GM19324 (cell line): ENCODE measurements at regions not wholly inside any gene's neighbourhood (a gene's known extent, or its start where the extent isn't known, plus 50 kb on each side); places are given as distances from the start of the nearest gene placed in this dataset.

Source experiments
- ATAC-seq: cut with Tn5 transposase; IDR thresholded peaks from one replicate; pipeline ENCODE4 v1.9.1; 2021; ENCODE audit warnings: mild to moderate bottlenecking, moderate library complexity; ENCODE audit not compliant: unreplicated experiment, low FRiP score

DNA sequence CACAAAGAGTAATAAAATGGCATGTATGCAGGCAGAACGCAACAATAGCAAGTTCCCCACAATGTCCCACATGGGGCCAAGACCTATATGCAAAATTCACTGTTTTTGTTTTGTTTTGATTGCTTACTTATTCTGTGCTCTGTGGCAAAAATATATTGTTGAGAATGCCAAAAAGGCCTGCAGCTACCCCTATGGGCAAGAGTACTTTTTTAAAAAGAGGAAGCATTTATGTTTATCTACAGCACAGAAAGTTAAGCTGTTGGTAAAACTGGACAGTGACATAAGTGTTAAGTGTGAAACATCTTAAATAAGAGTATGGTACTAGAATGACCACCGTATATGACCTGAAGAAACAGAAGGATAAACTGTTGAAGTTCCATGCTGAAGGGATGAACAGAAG lies 301.9 kb upstream of the ZC3H12C start:
- no peak for ATAC-seq

GRCh38 chr11:109794501-109794900 lies 298.7 kb upstream of the ZC3H12C start:
- ATAC-seq = no peak

DNA sequence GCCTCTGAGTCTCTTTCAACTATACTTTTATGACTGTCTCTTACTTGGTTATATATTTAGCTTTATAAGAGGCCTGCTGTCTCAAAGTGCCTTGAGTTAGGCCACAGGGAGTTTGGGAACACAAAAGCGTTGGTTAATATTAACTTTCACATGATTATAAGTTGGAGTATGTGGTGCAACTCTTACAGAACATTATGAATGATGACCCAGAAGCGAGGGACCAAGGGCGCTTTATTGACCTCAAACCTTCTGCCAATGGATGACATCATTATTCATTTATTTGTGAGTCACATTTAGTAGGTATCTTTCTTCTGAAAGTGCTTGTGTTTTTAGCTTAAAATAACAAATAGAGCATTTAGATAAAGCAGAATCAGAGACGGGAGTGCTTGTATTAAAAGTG lies 298.0 kb upstream of the ZC3H12C start:
- no peak for ATAC-seq

- ATAC-seq = no peak
Measured at GRCh38 chr11:109796253-109796652, 296.9 kb upstream of the ZC3H12C start.

- ATAC-seq = no peak
Measured at GRCh38 chr11:109798521-109798920, 294.7 kb upstream of the ZC3H12C start.

DNA sequence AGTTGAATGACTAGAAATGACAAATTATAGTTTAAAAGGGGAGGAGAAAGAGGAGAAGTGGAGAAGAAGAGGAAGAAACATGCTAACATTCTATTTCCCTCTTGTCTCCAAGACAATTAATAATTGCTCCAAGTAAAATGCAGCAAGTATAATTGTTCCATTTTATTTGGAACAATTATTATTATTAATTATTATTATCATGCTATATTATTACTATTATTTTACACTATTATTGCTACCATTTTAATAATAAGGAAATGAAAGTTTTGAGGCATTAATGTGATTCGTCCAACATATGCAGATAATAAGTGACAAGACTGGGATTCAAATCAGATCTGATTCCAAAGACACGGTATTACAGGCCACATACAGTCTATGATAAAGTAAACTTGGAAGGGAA lies 293.6 kb upstream of the ZC3H12C start:
- ATAC-seq = no peak

DNA sequence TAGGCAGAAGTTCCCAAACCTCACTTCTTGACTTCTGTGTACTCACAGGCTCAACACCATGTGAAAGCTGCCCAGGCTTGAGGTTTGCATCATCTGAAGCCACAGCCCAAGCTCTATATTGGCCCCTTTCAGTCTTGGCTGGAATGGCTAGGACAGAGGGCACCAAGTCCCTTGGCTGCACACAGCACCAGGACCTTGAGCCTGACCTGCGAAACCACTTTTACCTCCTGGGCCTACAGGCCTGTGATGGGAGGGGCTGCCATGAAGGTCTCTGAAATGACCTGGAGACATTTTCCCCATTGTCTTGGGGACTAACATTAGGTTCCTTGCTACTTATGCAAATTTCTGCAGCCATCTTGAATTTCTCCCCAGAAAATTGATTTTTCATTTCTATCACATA lies 288.3 kb upstream of the ZC3H12C start:
- no peak for ATAC-seq

GRCh38 chr11:109806205-109806604 lies 287.0 kb upstream of the ZC3H12C start:
- ATAC-seq = no peak

DNA sequence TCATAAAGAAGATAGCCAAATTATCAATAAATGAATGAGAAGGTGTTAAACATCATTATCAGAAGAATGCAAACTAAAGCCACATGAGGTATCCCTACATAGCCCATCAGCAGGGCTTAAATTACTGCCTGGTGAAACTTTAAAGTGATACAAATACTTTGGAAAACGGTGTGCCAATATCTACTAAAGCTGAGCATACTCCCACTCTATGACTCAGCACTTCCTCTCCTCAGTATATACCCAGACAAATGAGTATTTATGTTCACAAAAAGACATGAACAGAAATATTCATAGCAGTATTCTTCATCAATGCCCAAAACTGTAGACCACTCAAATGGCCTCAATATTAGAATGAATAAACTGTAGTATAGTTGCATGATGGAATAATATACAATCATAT lies 284.6 kb upstream of the ZC3H12C start:
- ATAC-seq = no peak

DNA sequence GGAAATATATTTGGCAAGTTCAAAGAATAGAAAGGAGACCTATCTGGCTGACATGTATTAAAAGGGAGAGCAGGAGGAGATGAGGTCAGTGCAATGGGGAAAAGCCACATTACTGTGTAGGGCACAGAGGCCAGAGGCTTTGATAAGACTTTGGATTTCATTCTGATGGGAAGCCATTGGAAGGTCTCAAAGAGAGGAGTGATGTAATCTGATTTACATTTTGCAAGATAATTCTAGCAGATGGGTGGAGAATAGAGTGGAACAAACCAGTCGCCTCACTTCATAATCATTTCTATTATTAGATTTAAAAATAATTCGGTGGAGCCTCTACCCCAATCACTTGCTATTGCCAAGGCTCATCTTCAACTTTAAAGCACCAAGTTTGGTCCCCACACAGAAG lies 278.4 kb upstream of the ZC3H12C start:
- no peak for ATAC-seq

DNA sequence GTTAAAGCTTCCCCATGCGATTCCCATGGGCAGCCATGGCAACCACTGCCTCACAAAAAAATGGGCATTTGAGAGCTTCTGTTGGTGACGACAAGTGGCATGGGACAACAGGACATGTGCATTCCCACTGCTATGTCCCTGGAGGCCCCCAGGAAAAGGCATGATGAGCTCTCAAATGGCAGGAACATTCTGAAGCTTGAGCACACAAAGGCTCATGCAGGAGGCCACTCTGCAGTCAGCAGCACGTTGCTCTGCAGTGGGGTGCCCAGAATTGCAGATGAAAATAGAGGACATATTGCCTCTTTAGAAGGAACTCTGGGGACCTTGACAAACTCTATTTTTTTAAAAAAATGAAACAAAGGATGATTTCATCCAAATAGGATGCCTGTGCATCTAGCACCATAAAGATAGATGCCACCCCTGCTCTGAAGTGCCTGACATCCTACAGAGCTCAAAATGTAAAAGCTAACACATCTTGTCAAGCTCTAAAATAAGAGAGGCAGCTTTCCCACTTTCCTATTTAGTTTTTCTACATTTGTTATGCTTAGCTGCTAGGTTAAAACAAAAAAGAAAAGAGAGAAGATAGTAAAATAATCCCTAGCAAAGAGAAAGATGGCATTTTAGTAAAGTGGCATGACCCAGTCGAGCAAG lies 277.6 kb upstream of the ZC3H12C start:
- no peak for ATAC-seq

- no peak for ATAC-seq
Measured at GRCh38 chr11:109818290-109818689, 274.9 kb upstream of the ZC3H12C start.

DNA sequence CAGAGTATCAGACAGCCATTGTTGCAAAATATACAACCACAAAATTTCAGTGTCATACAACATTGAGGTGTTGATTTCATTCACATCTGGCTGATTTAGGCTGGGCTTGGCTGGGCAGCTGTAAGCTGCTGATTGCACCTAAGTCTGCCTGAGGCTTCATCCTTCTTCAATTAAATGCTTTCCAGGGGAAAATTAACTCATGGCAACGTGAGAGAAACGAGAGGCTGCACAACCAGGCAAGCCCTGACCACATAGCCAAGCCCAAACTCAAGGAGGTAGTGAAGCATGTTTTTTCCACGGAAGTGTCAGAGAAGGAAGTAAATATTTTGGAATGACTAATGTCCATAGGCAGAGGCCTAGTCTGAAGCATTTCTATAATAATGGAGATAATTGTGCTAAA lies 273.8 kb upstream of the ZC3H12C start:
- no peak for ATAC-seq

GRCh38 chr11:109821511-109821910 lies 271.7 kb upstream of the ZC3H12C start:
- no peak for ATAC-seq

DNA sequence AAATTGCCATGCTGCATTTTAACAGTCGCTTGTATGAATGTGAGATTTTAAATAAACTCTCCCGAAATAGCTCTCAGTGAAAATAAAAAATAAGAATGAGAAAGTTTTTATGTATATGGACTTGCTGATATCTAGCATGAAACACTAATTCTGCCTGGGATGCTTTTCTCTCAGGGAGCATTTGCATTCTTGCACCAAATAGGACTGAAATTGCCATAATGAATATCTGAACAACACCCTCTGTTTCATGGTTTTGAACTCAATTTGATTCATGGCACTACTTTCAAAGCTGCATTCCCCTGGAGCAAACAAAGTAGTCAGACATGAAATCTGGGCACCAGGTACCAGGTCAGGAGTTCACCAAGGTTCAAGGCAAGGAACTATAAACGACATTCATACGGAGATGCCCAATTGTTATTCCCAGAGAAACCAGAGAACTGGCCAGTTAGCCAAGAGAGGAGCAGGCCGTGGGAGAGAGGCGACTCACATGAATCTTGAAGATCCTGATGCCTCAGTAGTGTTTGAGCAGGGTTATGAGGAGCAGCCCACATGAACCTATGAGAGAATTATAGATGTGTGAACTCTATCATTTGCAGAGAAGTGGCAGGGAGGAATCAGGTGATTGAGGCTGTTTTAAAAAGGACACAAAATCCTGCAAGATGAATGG lies 270.6 kb upstream of the ZC3H12C start:
- ATAC-seq = no peak

DNA sequence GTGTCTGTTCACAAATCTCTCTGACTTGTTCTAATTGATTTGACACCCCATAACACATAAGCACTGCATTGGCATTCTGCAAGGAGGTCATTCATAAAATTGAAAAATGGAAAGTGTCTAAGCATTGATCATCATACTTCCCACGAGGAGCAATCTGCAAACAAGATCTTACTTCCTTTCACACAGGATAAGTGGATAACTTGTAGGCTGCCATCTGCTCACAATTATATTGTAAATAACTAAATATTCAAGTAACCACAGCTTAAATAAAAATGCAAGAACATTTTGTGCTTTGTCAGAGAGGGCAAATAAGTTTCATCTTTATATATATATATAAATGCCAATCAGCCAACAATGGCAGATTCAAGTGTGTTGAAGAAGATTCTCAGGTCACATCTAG lies 264.8 kb upstream of the ZC3H12C start:
- no peak for ATAC-seq

DNA sequence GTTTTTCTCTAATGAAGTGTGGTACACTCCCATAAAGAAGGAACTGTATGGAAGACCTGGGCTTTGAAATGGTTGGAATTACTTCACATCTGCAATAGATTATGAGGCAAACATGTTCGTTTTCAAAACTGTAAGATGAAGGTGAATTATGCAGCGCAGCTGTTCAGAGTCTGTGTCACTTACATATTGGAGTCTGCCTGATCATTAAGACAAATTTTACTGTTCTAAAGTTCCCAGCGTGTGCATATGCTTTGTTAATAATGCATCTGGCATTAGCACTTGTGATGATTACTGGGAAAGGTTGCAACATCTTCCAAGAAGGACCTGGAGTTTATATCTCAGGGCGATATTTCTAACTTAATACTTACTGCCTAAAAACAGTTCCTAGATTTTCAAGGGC lies 255.2 kb upstream of the ZC3H12C start:
- no peak for ATAC-seq

- ATAC-seq = no peak
Measured at GRCh38 chr11:109845437-109845836, 247.8 kb upstream of the ZC3H12C start.

DNA sequence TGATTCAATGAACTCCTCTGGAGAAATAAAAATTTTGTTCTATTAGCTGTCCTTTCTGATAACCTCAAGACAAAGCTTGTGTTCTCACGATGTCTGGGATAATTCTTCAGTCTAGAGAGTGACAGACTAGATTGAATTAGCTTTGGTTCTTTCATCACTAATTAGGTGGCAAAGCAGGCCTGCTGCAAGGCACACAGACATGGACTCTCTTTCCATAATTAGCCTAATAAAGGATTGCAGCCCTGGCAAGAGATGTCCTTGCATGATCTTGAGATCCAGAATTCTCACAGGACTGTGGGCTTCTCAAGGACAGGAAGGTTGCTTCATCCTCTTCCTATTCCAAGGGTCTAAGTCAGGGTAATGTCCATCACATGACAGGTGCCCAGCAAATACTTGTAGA lies 245.6 kb upstream of the ZC3H12C start:
- no peak for ATAC-seq

DNA sequence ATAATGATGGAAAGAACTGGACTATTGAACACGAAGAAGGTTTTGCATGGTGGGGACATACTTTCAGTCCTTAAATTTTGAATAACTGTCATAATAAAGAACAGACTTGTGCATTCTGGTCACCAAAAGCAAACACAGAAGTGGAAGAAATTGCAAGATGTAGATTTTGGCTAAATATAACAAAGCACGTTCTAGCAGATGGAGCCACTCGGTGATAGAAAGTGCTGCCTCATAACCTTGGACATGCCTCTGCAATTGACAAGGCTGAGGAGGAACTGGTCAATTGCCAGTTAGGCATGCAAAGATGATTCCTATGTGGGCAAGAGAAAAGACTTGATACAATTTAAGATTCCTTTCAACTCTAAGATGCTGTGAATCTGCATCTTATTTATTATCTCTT lies 244.1 kb upstream of the ZC3H12C start:
- no peak for ATAC-seq

GRCh38 chr11:109849946-109850345 lies 243.2 kb upstream of the ZC3H12C start:
- ATAC-seq = no peak

DNA sequence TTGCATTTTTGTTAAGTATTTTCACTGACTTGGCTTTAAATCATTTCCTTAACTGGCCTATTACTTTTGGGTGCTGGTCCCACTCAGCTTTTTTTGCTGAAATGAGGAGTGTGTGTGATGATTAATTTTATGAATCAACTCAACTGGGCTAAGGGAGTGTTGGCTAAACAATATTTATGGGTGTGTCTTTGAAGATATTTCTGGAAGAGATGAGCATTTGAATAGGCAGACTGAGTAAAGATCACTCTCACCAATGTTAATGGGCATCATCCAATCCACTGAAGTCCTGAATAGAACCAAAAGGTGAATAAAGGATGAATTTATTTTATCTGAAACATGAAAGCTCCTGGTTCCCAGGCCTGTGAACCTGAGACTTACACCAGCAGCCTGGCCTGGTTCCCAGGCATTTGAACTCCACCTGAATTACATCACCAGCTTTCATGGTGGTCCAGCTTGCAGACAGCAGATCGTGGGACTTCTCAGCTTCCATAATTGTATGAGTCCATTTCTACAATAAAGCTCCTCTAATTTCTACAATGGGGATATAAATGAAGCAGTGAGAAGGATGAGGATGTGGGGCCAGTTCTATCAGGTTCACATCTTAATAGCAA lies 241.3 kb upstream of the ZC3H12C start:
- ATAC-seq = no peak
